ENCODE measurements at regions not wholly inside any gene's neighbourhood (a gene's known extent, or its start where the extent isn't known, plus 50 kb on each side); places are given as distances from the start of the nearest gene placed in this dataset.

- Histone ChIP-seq H3K79me2 (ENCODE audit: low read length) (no peaks in the 10 kb centered on the region), H3K27me3 (ENCODE audit: low read length) (no peaks in the 10 kb centered on the region), H3K9me3 (ENCODE audit: low read length) (no peaks in the 10 kb centered on the region; the same call in 1 of the 2 replicates), H3K9me2 (replicated peaks; ENCODE audit: insufficient read depth, low read length) (no peaks in the 10 kb centered on the region), H3K36me3 (ENCODE audit: insufficient read depth, low read length) (no peaks in the 10 kb centered on the region), H3K27ac (ENCODE audit: low read length) (no peak overlapping the region), H2AFZ (ENCODE audit: low read length) (no peak overlapping the region), H3K4me1 (ENCODE audit: low read length) (no peaks in the 10 kb centered on the region), H3K4me2 (ENCODE audit: low read depth, low read length, poor library complexity, severe bottlenecking) (no peak overlapping the region), H3K9ac (ENCODE audit: low read length) (no peak overlapping the region), H4K20me1 (ENCODE audit: insufficient read depth, low read depth, low read length) (no peaks in the 10 kb centered on the region), H3K4me3 (ENCODE audit: low read length) (no peak overlapping the region)
- DNase-seq = no peak
Measured at GRCh38 chrX:20594985-20595384, 328.3 kb upstream of the RPS6KA3 start.

GRCh38 chrX:20593836-20594235 lies 327.1 kb upstream of the RPS6KA3 start:
- no peak overlapping the region for H3K4me3 ChIP-seq (ENCODE audit: low read length)
- H4K20me1 ChIP-seq (ENCODE audit: insufficient read depth, low read depth, low read length) = no peaks in the 10 kb centered on the region
- H2AFZ ChIP-seq (ENCODE audit: low read length) = no peak overlapping the region
- H3K4me2 ChIP-seq (ENCODE audit: low read depth, low read length, poor library complexity, severe bottlenecking) = no peak overlapping the region
- H3K36me3 ChIP-seq (ENCODE audit: insufficient read depth, low read length) = no peaks in the 10 kb centered on the region
- H3K79me2 ChIP-seq (ENCODE audit: low read length) = no peaks in the 10 kb centered on the region
- H3K9me2 ChIP-seq (replicated peaks; ENCODE audit: insufficient read depth, low read length) = no peaks in the 10 kb centered on the region
- no peaks in the 10 kb centered on the region for H3K27me3 ChIP-seq (ENCODE audit: low read length)
- no peaks in the 10 kb centered on the region; the same call in 1 of the 2 replicates for H3K9me3 ChIP-seq (ENCODE audit: low read length)
- H3K9ac ChIP-seq (ENCODE audit: low read length) = no peak overlapping the region
- no peak for DNase-seq
- H3K4me1 ChIP-seq (ENCODE audit: low read length) = no peaks in the 10 kb centered on the region
- no peak overlapping the region for H3K27ac ChIP-seq (ENCODE audit: low read length)

DNA sequence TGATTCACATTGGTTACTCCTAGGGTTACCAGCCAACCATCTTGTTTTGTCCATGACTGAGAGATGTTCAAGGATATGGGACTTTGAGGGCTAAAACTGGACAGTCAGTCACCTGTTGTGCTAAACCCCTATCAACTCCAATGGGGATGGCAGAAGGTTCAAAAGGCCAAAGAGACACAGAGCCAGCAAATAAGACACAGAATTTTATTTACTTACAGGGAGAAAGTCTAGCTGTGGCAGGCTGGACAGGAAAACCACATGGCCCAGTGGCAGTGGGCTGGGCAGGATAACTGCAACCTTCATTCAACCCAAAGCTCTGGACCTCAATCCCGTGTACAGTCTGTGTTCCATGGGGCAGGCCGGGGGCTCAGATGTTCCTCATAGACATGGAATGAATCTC lies 326.7 kb upstream of the RPS6KA3 start:
- Histone ChIP-seq H3K4me3 (ENCODE audit: low read length) (no peak overlapping the region), H3K9me3 (ENCODE audit: low read length) (no peaks in the 10 kb centered on the region; the same call in 1 of the 2 replicates), H3K36me3 (ENCODE audit: insufficient read depth, low read length) (no peaks in the 10 kb centered on the region), H4K20me1 (ENCODE audit: insufficient read depth, low read depth, low read length) (no peaks in the 10 kb centered on the region), H3K9me2 (replicated peaks; ENCODE audit: insufficient read depth, low read length) (no peaks in the 10 kb centered on the region), H3K4me1 (ENCODE audit: low read length) (no peaks in the 10 kb centered on the region), H3K4me2 (ENCODE audit: low read depth, low read length, poor library complexity, severe bottlenecking) (no peak overlapping the region), H3K9ac (ENCODE audit: low read length) (no peak overlapping the region), H3K27me3 (ENCODE audit: low read length) (no peaks in the 10 kb centered on the region), H3K79me2 (ENCODE audit: low read length) (no peaks in the 10 kb centered on the region), H2AFZ (ENCODE audit: low read length) (no peak overlapping the region), H3K27ac (ENCODE audit: low read length) (no peak overlapping the region)
- DNase-seq = no peak

- no peaks in the 10 kb centered on the region for H3K9me2 ChIP-seq (replicated peaks; ENCODE audit: insufficient read depth, low read length)
- H3K4me3 ChIP-seq (ENCODE audit: low read length) = no peak overlapping the region
- no peaks in the 10 kb centered on the region for H4K20me1 ChIP-seq (ENCODE audit: insufficient read depth, low read depth, low read length)
- H3K4me2 ChIP-seq (ENCODE audit: low read depth, low read length, poor library complexity, severe bottlenecking) = no peak overlapping the region
- no peaks in the 10 kb centered on the region for H3K79me2 ChIP-seq (ENCODE audit: low read length)
- no peak overlapping the region for H2AFZ ChIP-seq (ENCODE audit: low read length)
- H3K36me3 ChIP-seq (ENCODE audit: insufficient read depth, low read length) = no peaks in the 10 kb centered on the region
- no peak overlapping the region for H3K27ac ChIP-seq (ENCODE audit: low read length)
- no peaks in the 10 kb centered on the region for H3K27me3 ChIP-seq (ENCODE audit: low read length)
- no peaks in the 10 kb centered on the region for H3K4me1 ChIP-seq (ENCODE audit: low read length)
- no peaks in the 10 kb centered on the region; the same call in 1 of the 2 replicates for H3K9me3 ChIP-seq (ENCODE audit: low read length)
- DNase-seq = no peak
- no peak overlapping the region for H3K9ac ChIP-seq (ENCODE audit: low read length)
Measured at GRCh38 chrX:20591246-20591645, 324.5 kb upstream of the RPS6KA3 start.

DNA sequence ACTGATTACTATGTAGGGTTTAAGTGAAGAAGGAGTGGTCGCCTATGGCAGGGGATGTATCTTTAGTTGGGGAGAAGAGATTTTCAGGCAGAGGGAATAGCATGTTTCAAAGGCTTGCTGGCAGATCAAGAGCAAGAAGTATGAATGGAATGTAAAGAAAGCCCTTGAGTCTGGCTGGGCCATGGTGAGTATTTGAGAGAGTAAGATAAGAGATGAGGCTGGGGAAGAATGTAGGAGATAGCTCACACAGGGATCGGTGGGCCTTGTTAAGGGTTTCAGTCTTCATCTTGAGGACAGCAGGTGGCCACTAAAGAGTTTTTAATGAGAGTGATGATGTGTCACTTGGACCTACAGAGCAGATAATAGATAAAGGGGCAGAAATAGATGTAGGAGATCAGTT lies 319.1 kb upstream of the RPS6KA3 start:
- no peak overlapping the region for H3K4me3 ChIP-seq (ENCODE audit: low read length)
- no peak overlapping the region for H2AFZ ChIP-seq (ENCODE audit: low read length)
- no peaks in the 10 kb centered on the region for H3K4me1 ChIP-seq (ENCODE audit: low read length)
- no peaks in the 10 kb centered on the region for H4K20me1 ChIP-seq (ENCODE audit: insufficient read depth, low read depth, low read length)
- H3K9me2 ChIP-seq (replicated peaks; ENCODE audit: insufficient read depth, low read length) = no peaks in the 10 kb centered on the region
- no peaks in the 10 kb centered on the region for H3K79me2 ChIP-seq (ENCODE audit: low read length)
- H3K9ac ChIP-seq (ENCODE audit: low read length) = no peak overlapping the region
- H3K36me3 ChIP-seq (ENCODE audit: insufficient read depth, low read length) = no peaks in the 10 kb centered on the region
- H3K9me3 ChIP-seq (ENCODE audit: low read length) = no peaks in the 10 kb centered on the region
- no peak for DNase-seq
- H3K4me2 ChIP-seq (ENCODE audit: low read depth, low read length, poor library complexity, severe bottlenecking) = no peak overlapping the region
- H3K27me3 ChIP-seq (ENCODE audit: low read length) = no peaks in the 10 kb centered on the region
- H3K27ac ChIP-seq (ENCODE audit: low read length) = no peak overlapping the region

GRCh38 chrX:20571611-20572010 lies 304.9 kb upstream of the RPS6KA3 start:
- Histone ChIP-seq H3K4me2 (ENCODE audit: low read depth, low read length, poor library complexity, severe bottlenecking) (no peak overlapping the region), H3K9ac (ENCODE audit: low read length) (no peak overlapping the region), H4K20me1 (ENCODE audit: insufficient read depth, low read depth, low read length) (no peaks in the 10 kb centered on the region), H3K9me2 (replicated peaks; ENCODE audit: insufficient read depth, low read length) (no peaks in the 10 kb centered on the region), H3K4me3 (ENCODE audit: low read length) (no peak overlapping the region), H3K27ac (ENCODE audit: low read length) (no peak overlapping the region), H2AFZ (ENCODE audit: low read length) (no peak overlapping the region), H3K9me3 (ENCODE audit: low read length) (no peaks in the 10 kb centered on the region), H3K27me3 (ENCODE audit: low read length) (no peaks in the 10 kb centered on the region), H3K79me2 (ENCODE audit: low read length) (no peaks in the 10 kb centered on the region), H3K4me1 (ENCODE audit: low read length) (no peaks in the 10 kb centered on the region), H3K36me3 (ENCODE audit: insufficient read depth, low read length) (no peaks in the 10 kb centered on the region)
- DNase-seq = peak; percentile 42

DNA sequence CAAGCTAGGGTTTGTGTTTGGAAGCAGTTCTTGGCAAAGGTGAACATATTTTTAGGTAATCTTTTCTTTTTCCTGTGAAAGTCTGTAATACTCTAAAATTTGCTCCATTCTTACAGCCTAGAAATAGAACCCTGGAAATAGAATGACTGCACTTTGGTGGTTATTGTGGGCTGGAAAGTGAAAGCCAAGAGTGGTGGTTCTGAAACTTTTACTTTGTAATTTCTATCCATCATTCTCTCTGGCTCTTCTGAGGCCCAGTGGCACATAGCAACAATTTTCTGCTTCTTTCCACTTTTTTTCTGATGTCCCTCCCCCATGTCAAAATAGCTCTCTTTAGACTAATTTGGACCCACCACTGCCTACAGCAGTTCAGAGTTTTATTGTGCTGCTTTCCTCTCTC lies 300.4 kb upstream of the RPS6KA3 start:
- Histone ChIP-seq H3K27ac (ENCODE audit: low read length) (no peak overlapping the region), H2AFZ (ENCODE audit: low read length) (no peak overlapping the region), H3K4me3 (ENCODE audit: low read length) (no peak overlapping the region), H3K9ac (ENCODE audit: low read length) (no peak overlapping the region), H3K4me2 (ENCODE audit: low read depth, low read length, poor library complexity, severe bottlenecking) (no peak overlapping the region), H3K9me2 (replicated peaks; ENCODE audit: insufficient read depth, low read length) (no peaks in the 10 kb centered on the region), H4K20me1 (ENCODE audit: insufficient read depth, low read depth, low read length) (no peaks in the 10 kb centered on the region), H3K79me2 (ENCODE audit: low read length) (no peaks in the 10 kb centered on the region), H3K4me1 (ENCODE audit: low read length) (no peaks in the 10 kb centered on the region), H3K36me3 (ENCODE audit: insufficient read depth, low read length) (no peaks in the 10 kb centered on the region), H3K27me3 (ENCODE audit: low read length) (no peaks in the 10 kb centered on the region), H3K9me3 (ENCODE audit: low read length) (no peaks in the 10 kb centered on the region)
- no peak for DNase-seq

DNA sequence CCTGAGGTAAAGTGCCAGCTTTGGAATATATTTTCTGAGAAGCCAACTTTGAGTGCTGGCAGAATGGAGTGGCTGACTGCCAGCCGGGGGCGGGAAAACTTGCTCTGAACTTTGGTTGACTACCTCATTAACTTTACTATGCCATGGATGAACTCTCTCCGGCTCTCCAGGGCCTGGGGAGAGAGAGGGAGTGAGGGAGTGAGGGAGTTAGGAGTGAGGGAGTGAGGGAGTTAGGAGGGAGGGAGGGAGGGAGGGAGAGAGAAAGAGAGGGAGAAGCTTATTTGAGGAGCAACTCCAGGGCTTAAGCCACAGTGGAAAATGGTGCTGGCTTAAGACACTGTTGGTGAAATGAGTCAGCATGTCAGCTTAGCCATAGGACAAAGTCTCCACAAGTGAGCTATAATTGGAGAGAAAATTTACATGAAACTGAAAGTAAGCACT lies 280.9 kb upstream of the RPS6KA3 start:
- H2AFZ ChIP-seq (ENCODE audit: low read length) = no peak overlapping the region
- DNase-seq = no peak
- H3K9me3 ChIP-seq (ENCODE audit: low read length) = no peaks in the 10 kb centered on the region
- no peaks in the 10 kb centered on the region for H3K9me2 ChIP-seq (replicated peaks; ENCODE audit: insufficient read depth, low read length)
- no peak overlapping the region for H3K4me2 ChIP-seq (ENCODE audit: low read depth, low read length, poor library complexity, severe bottlenecking)
- H3K9ac ChIP-seq (ENCODE audit: low read length) = no peak overlapping the region
- no peaks in the 10 kb centered on the region for H4K20me1 ChIP-seq (ENCODE audit: insufficient read depth, low read depth, low read length)
- no peaks in the 10 kb centered on the region for H3K27me3 ChIP-seq (ENCODE audit: low read length)
- H3K4me3 ChIP-seq (ENCODE audit: low read length) = no peak overlapping the region
- H3K4me1 ChIP-seq (ENCODE audit: low read length) = no peaks in the 10 kb centered on the region
- no peaks in the 10 kb centered on the region for H3K79me2 ChIP-seq (ENCODE audit: low read length)
- no peak overlapping the region for H3K27ac ChIP-seq (ENCODE audit: low read length)
- H3K36me3 ChIP-seq (ENCODE audit: insufficient read depth, low read length) = no peaks in the 10 kb centered on the region

DNA sequence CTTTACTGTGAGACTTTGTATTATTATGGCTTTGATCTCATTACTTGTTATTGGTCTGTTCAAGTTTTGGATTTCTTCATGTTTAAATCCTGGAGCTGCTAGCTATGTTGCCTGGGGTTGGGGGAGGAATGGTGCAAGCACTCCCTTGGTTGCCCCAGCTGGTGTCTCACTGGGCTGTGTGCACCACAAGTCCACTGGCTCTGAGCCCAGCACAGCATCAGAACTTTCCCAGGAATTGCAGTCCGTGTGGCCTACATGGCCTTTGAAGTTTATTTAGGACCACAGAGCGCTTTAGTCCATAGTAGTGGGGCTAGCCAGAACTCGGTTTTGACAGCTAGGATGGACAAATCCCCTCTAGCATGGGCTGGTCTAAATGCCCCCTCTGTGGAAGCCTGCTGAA lies 278.8 kb upstream of the RPS6KA3 start:
- no peaks in the 10 kb centered on the region for H3K9me3 ChIP-seq (ENCODE audit: low read length)
- no peak overlapping the region for H3K9ac ChIP-seq (ENCODE audit: low read length)
- H3K79me2 ChIP-seq (ENCODE audit: low read length) = no peaks in the 10 kb centered on the region
- no peaks in the 10 kb centered on the region for H3K36me3 ChIP-seq (ENCODE audit: insufficient read depth, low read length)
- no peak overlapping the region for H2AFZ ChIP-seq (ENCODE audit: low read length)
- no peaks in the 10 kb centered on the region for H3K27me3 ChIP-seq (ENCODE audit: low read length)
- H3K27ac ChIP-seq (ENCODE audit: low read length) = no peak overlapping the region
- H3K4me2 ChIP-seq (ENCODE audit: low read depth, low read length, poor library complexity, severe bottlenecking) = no peak overlapping the region
- no peaks in the 10 kb centered on the region for H4K20me1 ChIP-seq (ENCODE audit: insufficient read depth, low read depth, low read length)
- no peaks in the 10 kb centered on the region for H3K9me2 ChIP-seq (replicated peaks; ENCODE audit: insufficient read depth, low read length)
- H3K4me1 ChIP-seq (ENCODE audit: low read length) = no peaks in the 10 kb centered on the region
- no peak overlapping the region for H3K4me3 ChIP-seq (ENCODE audit: low read length)
- no peak for DNase-seq
